HCT116 (cell line): ENCODE measurements at regions not wholly inside any gene's neighbourhood (a gene's known extent, or its start where the extent isn't known, plus 50 kb on each side); places are given as distances from the start of the nearest gene placed in this dataset.

Experiments
- CTCF ChIP-seq, 3 experiments: fragments of 200-600 bp in 1 of 3; sonication (generic) in 1 of 3; IDR thresholded peaks in 2 of 3; conservative IDR thresholded peaks in 1 of 3; 2 replicates each; pipeline ENCODE4 v1.5.1; 2012 to 2017; ENCODE audit warnings: low read depth in 2 of 3, low read length in 2 of 3, antibody characterized with exemption in 1 of 3, borderline replicate concordance in 1 of 3, control low read depth in 1 of 3, mild to moderate bottlenecking in 1 of 3, mixed read lengths in 1 of 3, mixed run types in 1 of 3, moderate library complexity in 1 of 3; ENCODE audit not compliant: insufficient read depth in 1 of 3
- ELF1 ChIP-seq: IDR thresholded peaks from 2 replicates; pipeline ENCODE4 v1.6.1; 2012; ENCODE audit warnings: low read depth, borderline replicate concordance
- EZH2 ChIP-seq: fragments of 200-600 bp; sonication (generic); IDR thresholded peaks from 2 replicates; pipeline ENCODE4 v1.6.1; 2017; ENCODE audit warnings: antibody characterized with exemption, mixed run types
- EZH2phosphoT487 ChIP-seq: fragments of 200-600 bp; IDR thresholded peaks from 2 replicates; pipeline ENCODE4 v1.6.1; 2018; ENCODE audit warnings: antibody characterized with exemption, borderline replicate concordance
- POLR2A ChIP-seq: IDR thresholded peaks from 2 replicates; pipeline ENCODE4 v1.7.0; 2011; ENCODE audit warnings: borderline replicate concordance; ENCODE audit not compliant: insufficient read depth, insufficient read length; ENCODE audit errors: extremely low read depth
- POLR2AphosphoS5 ChIP-seq: IDR thresholded peaks from 2 replicates; pipeline ENCODE4 v1.6.1; 2011; ENCODE audit warnings: mild to moderate bottlenecking, low read depth, low read length, moderate library complexity
- REST ChIP-seq: IDR thresholded peaks from 2 replicates; pipeline ENCODE4 v1.6.1; 2012; ENCODE audit warnings: low read depth
- SIN3A ChIP-seq: IDR thresholded peaks from 2 replicates; pipeline ENCODE4 v1.6.1; 2012; ENCODE audit warnings: low read depth
- SRF ChIP-seq: IDR thresholded peaks from 2 replicates; pipeline ENCODE4 v1.6.1; 2012; ENCODE audit warnings: low read depth
- YY1 ChIP-seq: IDR thresholded peaks from 2 replicates; pipeline ENCODE4 v1.6.1; 2011; ENCODE audit warnings: low read length, low read depth, moderate library complexity, mild to moderate bottlenecking; ENCODE audit not compliant: insufficient replicate concordance; ENCODE audit errors: extremely low read depth
- ZFX ChIP-seq: fragments of 450-650 bp; IDR thresholded peaks from 2 replicates; pipeline ENCODE4 v1.6.1; 2017
- ZNF274 ChIP-seq: fragments of 200-500 bp; sonication (Bioruptor generic); IDR thresholded peaks from 2 replicates; pipeline ENCODE4 v1.6.1; 2014; ENCODE audit warnings: mild to moderate bottlenecking, low read depth, low read length, inconsistent platforms
- TF ChIP-seq, protein P1 (sequence below): IDR thresholded peaks from 2 replicates; pipeline ENCODE4 v1.6.1; 2011; ENCODE audit warnings: mild to moderate bottlenecking, low read length, moderate library complexity; ENCODE audit not compliant: insufficient replicate concordance; ENCODE audit errors: extremely low read depth

GRCh38 chr18:60134806-60135205, 235.0 kb downstream of the PMAIP1 start:
- TF ChIP-seq SRF (no peak), CTCF (IDR thresholded peaks at IDR 0.05 in 2 of 3, conservative IDR thresholded peaks at IDR 0.05 in 1 of 3; ENCODE audit: borderline replicate concordance in 1 of 3, insufficient read depth in 1 of 3, low read depth in 2 of 3, low read length in 2 of 3) (no peak), ZNF274 (no peak), EZH2phosphoT487 (no peak), REST (no peak), POLR2AphosphoS5 (no peak), ZFX (no peak), YY1 (no peak), SIN3A (no peak), ELF1 (no peak), POLR2A (no peak), EZH2 (no peak)
- TF ChIP-seq, protein P1, sequence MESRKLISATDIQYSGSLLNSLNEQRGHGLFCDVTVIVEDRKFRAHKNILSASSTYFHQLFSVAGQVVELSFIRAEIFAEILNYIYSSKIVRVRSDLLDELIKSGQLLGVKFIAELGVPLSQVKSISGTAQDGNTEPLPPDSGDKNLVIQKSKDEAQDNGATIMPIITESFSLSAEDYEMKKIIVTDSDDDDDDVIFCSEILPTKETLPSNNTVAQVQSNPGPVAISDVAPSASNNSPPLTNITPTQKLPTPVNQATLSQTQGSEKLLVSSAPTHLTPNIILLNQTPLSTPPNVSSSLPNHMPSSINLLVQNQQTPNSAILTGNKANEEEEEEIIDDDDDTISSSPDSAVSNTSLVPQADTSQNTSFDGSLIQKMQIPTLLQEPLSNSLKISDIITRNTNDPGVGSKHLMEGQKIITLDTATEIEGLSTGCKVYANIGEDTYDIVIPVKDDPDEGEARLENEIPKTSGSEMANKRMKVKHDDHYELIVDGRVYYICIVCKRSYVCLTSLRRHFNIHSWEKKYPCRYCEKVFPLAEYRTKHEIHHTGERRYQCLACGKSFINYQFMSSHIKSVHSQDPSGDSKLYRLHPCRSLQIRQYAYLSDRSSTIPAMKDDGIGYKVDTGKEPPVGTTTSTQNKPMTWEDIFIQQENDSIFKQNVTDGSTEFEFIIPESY = no peak
